ENCODE measurements at regions not wholly inside any gene's neighbourhood (a gene's known extent, or its start where the extent isn't known, plus 50 kb on each side); places are given as distances from the start of the nearest gene placed in this dataset.

DNA sequence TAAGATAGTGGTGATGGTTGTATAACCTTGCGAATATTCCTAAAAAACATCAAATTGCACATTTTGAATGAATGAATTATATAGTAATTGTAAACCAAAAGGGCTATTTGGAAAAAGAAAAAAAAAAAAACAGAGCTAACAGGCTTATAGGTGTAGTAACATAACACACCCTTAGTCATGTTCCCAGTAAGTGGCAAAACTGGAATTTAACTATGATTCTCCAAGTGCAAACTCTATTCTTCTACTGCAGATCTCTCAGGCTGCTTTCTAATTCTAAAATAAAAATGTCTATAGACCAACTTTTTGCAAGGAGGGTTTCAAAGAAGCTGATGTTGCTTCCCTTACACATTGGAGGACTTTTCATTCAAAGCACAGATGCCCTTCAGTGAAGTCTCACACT is 293.2 kb upstream of the MON1B start:
- in situ Hi-C loops (cut with MboI; ENCODE audit: low sequenced_read_pairs, unreplicated experiment), result no loop called here
- no peak for DNase-seq (ENCODE audit: low spot score)
- TF ChIP-seq CTCF (IDR thresholded peaks at IDR 0.05; ENCODE audit: borderline replicate concordance, control extremely low read depth, extremely low read depth, insufficient read depth, missing control alignments), result no peak

GRCh38 chr16:76899767-76900166 is 291.2 kb upstream of the MON1B start:
- TF ChIP-seq CTCF (IDR thresholded peaks at IDR 0.05; ENCODE audit: borderline replicate concordance, control extremely low read depth, extremely low read depth, insufficient read depth, missing control alignments), result no peak
- DNase-seq (ENCODE audit: low spot score), result no peak
- in situ Hi-C loops (cut with MboI; ENCODE audit: low sequenced_read_pairs, unreplicated experiment), result no loop called here

GRCh38 chr16:76900285-76901263 is 290.4 kb upstream of the MON1B start:
- no peak for DNase-seq (ENCODE audit: low spot score)
- in situ Hi-C loops (cut with MboI; ENCODE audit: low sequenced_read_pairs, unreplicated experiment), result no loop called here
- TF ChIP-seq CTCF (IDR thresholded peaks at IDR 0.05; ENCODE audit: borderline replicate concordance, control extremely low read depth, extremely low read depth, insufficient read depth, missing control alignments), result no peak

DNA sequence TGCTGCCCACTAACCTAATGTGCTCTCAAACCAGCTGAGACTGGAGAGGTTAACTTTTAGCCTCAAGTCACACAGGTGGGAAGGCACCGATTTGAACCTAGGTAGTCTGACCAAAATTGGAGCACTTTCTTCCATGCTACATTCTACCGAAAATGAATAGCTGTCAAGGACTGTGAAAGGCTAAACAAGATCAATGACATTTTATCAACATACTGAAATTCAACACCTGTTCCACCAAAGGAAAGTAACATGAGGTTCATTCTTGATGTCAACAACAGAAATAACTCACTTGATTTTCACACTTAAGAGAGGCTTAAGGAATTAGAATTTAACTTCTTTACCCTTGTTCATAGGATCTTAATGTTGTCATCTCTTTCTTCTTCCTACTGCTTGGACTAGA is 284.4 kb upstream of the MON1B start:
- no peak for DNase-seq (ENCODE audit: low spot score)
- TF ChIP-seq CTCF (IDR thresholded peaks at IDR 0.05; ENCODE audit: borderline replicate concordance, control extremely low read depth, extremely low read depth, insufficient read depth, missing control alignments), result no peak
- in situ Hi-C loops (cut with MboI; ENCODE audit: low sequenced_read_pairs, unreplicated experiment), result no loop called here

- DNase-seq (ENCODE audit: low spot score), result no peak
- in situ Hi-C loops (cut with MboI; ENCODE audit: low sequenced_read_pairs, unreplicated experiment), result no loop called here
- no peak for TF ChIP-seq CTCF (IDR thresholded peaks at IDR 0.05; ENCODE audit: borderline replicate concordance, control extremely low read depth, extremely low read depth, insufficient read depth, missing control alignments)
These were observed 280.1 kb upstream of the MON1B start for GRCh38 chr16:76910931-76911330.

DNA sequence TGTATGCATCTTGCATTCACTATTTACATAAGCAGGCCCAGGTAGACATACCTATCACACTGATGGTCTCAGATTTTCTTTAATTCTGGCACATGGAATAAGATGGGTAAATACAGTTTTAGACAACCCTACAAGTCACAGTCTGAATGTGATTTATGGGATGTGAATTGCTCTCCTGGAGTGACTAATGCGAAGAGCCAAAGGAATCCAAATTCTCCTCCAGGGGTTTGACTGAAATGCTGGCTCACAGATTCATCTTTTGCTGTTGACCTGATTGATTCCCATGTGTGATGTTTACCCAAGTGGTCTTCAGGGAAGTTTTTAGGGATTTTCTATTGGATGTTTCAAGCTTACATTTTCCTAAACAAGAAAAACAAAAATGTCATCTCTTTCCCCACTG is 277.9 kb upstream of the MON1B start:
- TF ChIP-seq CTCF (IDR thresholded peaks at IDR 0.05; ENCODE audit: borderline replicate concordance, control extremely low read depth, extremely low read depth, insufficient read depth, missing control alignments), result no peak
- DNase-seq (ENCODE audit: low spot score), result no peak
- in situ Hi-C loops (cut with MboI; ENCODE audit: low sequenced_read_pairs, unreplicated experiment), result no loop called here

Data from GM13976 (cell line).